Upper lobe of right lung (tissue), 1 donor: ENCODE measurements at regions not wholly inside any gene's neighbourhood (a gene's known extent, or its start where the extent isn't known, plus 50 kb on each side); places are given as distances from the start of the nearest gene placed in this dataset.

Source experiments
- ATAC-seq: fragments of 200-7000 bp; cut with Tn5 transposase; one replicate; pipeline ENCODE4 v1.9.1; 2020; ENCODE audit warnings: mild to moderate bottlenecking, moderate library complexity
- DNase-seq: peaks from one replicate; pipeline ENCODE4 v3.0.0-alpha.2; 2020
- H3K27ac ChIP-seq: fragments of 200-600 bp; one replicate; pipeline ENCODE4 v1.8.0; 2022
- H3K27me3 ChIP-seq: fragments of 200-600 bp; one replicate; pipeline ENCODE4 v1.8.0; 2022; ENCODE audit warnings: mild to moderate bottlenecking
- H3K36me3 ChIP-seq: fragments of 200-600 bp; one replicate; pipeline ENCODE4 v1.8.0; 2022
- H3K4me1 ChIP-seq: fragments of 200-600 bp; one replicate; pipeline ENCODE4 v1.8.0; 2022
- H3K4me3 ChIP-seq: fragments of 200-600 bp; one replicate; pipeline ENCODE4 v1.8.0; 2022; ENCODE audit warnings: mild to moderate bottlenecking
- H3K9me3 ChIP-seq: fragments of 200-600 bp; one replicate; pipeline ENCODE4 v1.8.0; 2022
- intact Hi-C: fragments of 100-400 bp; cut with DNase I; formaldehyde crosslinking; loops from one replicate; pipeline ENCODE4 v1.11.0; 2022
- TF ChIP-seq, protein P1 (sequence below): fragments of 200-600 bp; IDR thresholded peaks from one replicate; pipeline ENCODE4 v1.8.0; 2022; ENCODE audit warnings: antibody characterized with exemption
- donor health status: DM: no; HTN: yes; CAD: no; lungs with severe emphysema.

DNA sequence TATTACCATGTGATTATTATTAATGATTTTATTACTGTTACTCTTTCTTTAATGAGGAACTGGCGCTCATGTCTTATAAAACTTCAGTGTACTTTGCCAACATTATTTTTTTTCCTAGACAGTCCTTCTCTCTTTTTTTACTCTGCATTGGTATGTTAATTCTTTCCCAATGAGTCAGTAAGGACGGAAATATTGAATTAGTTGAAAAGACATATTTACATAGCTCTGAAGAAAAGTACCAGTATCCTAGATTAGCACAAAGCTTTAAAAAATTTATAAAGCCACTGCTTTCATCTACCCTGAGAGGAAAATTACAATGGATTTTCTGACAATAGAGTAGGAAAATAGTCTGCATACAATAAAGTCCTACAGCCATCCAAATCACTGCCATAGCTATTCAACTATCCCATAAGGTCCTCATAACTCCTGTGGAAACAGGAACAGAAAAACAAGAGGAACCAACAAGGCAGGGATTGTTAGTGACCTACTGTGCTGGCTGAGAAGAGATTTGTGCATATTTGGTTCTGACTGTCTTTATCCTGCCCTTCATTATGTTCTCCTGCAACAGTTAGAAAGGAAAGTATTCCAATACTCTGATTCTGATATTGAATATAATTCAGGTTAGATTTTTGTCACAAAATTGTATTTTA is 314.4 kb downstream of the AASDHPPT start:
- intact Hi-C loops: no loop called here
- H3K9me3 ChIP-seq: no peaks in the 10 kb centered on the region
- ATAC-seq (no peak), DNase-seq (no peak)
- TF ChIP-seq, protein P1, sequence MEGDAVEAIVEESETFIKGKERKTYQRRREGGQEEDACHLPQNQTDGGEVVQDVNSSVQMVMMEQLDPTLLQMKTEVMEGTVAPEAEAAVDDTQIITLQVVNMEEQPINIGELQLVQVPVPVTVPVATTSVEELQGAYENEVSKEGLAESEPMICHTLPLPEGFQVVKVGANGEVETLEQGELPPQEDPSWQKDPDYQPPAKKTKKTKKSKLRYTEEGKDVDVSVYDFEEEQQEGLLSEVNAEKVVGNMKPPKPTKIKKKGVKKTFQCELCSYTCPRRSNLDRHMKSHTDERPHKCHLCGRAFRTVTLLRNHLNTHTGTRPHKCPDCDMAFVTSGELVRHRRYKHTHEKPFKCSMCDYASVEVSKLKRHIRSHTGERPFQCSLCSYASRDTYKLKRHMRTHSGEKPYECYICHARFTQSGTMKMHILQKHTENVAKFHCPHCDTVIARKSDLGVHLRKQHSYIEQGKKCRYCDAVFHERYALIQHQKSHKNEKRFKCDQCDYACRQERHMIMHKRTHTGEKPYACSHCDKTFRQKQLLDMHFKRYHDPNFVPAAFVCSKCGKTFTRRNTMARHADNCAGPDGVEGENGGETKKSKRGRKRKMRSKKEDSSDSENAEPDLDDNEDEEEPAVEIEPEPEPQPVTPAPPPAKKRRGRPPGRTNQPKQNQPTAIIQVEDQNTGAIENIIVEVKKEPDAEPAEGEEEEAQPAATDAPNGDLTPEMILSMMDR: no peak
- no peak overlapping the region for H3K27ac ChIP-seq
- no peaks in the 10 kb centered on the region for H3K27me3 ChIP-seq
- no peaks in the 10 kb centered on the region for H3K4me1 ChIP-seq
- H3K36me3 ChIP-seq: no peaks in the 10 kb centered on the region
- no peak overlapping the region for H3K4me3 ChIP-seq

DNA sequence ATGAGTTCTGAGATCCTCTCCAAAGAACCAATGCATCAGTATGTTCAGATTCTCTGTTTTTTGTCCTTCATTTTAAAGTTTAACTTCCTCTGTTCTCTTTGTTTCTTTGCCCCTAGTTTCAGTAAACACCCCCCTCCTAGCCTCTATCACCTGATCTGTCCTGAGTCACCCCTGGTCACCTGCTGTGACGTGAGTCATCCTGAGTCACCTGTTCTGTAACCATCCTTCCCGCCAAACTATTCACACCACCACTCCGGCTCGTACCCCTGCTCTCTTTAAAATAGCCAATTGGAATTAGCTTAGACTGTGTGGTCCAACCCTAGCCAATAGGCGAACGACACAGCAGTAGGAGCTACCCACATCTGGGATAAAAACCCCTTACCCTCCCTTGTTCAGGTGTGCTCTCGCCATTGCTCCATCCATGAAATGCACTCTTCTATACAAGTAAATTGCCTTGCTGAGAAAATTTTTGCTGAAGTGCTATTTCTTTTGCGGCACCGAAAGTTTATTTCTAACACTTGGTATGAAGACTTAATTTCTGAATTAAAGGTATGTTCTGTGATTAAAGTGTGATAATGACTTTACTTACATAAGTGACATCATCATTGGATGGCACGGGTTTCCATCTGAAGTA is 318.4 kb downstream of the AASDHPPT start:
- DNase-seq (no peak), ATAC-seq (no peak)
- H3K36me3 ChIP-seq: no peaks in the 10 kb centered on the region
- intact Hi-C loops: no loop called here
- peaks cover under 1% of the 10 kb centered on the region for H3K9me3 ChIP-seq
- H3K27me3 ChIP-seq: no peaks in the 10 kb centered on the region
- no peak overlapping the region for H3K4me3 ChIP-seq
- TF ChIP-seq, protein P1: no peak
- no peaks in the 10 kb centered on the region for H3K4me1 ChIP-seq
- no peak overlapping the region for H3K27ac ChIP-seq

DNA sequence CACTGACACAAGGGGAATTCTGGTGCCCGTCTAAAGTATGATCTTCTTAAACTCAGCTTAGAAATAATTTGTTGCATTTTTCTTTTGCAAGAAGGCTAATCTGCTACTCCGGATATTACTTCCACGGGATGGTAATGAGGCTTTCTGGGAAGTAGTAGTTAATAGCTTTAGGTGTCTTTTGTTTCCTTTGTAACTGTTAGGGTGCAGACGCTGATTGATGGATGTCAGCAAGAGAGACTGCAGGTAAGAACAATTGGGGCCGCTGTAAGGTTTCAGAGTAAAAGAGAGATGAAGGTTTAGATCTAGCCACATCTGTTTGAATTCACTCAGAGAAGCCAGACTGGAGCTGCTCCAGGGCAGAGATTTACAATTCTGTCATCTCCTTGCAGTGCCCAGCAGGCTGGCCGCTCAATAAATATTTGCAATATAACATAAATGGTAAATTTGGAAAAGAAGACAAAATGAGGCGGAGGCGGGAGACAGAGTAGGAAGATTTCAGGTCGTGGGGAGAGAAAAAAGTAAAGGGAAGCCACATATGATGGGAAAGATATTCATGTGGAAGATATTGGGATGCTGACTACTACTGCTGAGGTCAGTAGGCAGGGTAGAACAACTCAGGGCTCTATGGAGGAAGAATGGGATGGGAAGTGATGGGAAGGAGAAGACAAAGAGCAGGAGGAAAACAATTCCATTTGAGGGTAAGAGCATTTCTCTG is 320.5 kb downstream of the AASDHPPT start:
- no peak overlapping the region for H3K27ac ChIP-seq
- no peak overlapping the region for H3K4me3 ChIP-seq
- ATAC-seq: no peak
- DNase-seq: no peak
- H3K9me3 ChIP-seq: peaks cover 5% of the 10 kb centered on the region
- H3K4me1 ChIP-seq: no peaks in the 10 kb centered on the region
- intact Hi-C loops: no loop called here
- no peaks in the 10 kb centered on the region for H3K36me3 ChIP-seq
- TF ChIP-seq, protein P1: no peak
- no peaks in the 10 kb centered on the region for H3K27me3 ChIP-seq

DNA sequence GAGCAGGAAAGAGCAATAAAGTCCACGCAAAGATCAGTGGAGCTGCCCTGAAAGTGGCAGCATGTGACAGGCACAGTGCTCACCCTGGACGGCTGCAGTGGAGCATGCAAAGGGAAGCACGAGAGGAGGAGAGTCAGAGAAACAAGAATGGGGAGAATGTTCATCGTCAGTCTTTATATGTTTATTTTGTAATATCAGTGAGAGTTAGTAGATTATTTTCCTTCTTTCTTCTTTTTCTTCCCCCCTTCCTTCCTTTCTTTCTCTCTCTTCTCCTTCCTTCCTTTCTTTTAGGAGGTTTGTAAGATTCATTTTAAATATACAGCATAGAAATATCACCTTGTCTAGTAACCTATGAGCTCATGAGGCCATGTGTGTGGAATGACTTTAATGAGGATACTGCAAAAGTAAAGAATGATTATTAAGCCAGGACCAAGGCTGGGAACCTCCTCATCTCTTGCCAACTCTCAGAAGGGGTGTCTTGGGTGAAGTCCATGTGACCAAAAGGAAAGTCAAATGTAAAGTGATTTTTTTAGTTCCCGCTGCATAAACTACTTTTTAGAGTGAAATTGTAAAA is 321.1 kb downstream of the AASDHPPT start:
- Histone ChIP-seq H3K4me3 (no peak overlapping the region), H3K4me1 (no peaks in the 10 kb centered on the region)
- TF ChIP-seq, protein P1: no peak

DNA sequence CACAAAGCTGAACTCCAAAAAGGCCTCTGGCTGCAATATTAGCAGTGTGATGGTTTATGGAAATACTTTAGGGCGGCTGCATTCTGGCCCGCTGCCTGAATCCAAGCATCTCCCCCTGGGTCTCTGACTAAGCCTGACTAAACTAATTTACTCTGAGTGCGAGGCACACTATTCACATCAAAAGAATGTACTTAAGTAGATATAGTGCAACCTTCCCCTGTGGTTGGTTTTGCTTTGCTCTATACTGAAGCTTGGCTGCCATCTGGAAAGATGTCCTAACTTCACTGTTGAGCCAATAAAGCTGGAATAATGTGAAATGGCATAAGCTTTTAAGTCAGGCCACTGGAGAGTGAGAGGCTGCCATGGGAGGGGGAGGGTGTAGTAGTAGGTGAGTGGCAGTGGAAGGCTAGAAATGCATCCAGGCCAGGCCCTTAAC is 321.6 kb downstream of the AASDHPPT start:
- H3K27ac ChIP-seq: no peak overlapping the region
- TF ChIP-seq, protein P1: no peak
- DNase-seq (no peak), ATAC-seq (peak; percentile 27)
- no peak overlapping the region for H3K4me3 ChIP-seq
- H3K36me3 ChIP-seq: no peaks in the 10 kb centered on the region
- intact Hi-C loops: no loop called here
- peaks cover 5% of the 10 kb centered on the region for H3K9me3 ChIP-seq
- H3K4me1 ChIP-seq: no peaks in the 10 kb centered on the region
- no peaks in the 10 kb centered on the region for H3K27me3 ChIP-seq

More for the DNA sequence above, 321.1 kb downstream of the AASDHPPT start:
- peaks cover 5% of the 10 kb centered on the region for H3K9me3 ChIP-seq
- no peak overlapping the region for H3K27ac ChIP-seq
- intact Hi-C loops: no loop called here
- H3K27me3 ChIP-seq: no peaks in the 10 kb centered on the region
- no peak for DNase-seq
- no peak for ATAC-seq
- H3K36me3 ChIP-seq: no peaks in the 10 kb centered on the region
